ENCODE measurements at regions not wholly inside any gene's neighbourhood (a gene's known extent, or its start where the extent isn't known, plus 50 kb on each side); places are given as distances from the start of the nearest gene placed in this dataset.

DNA sequence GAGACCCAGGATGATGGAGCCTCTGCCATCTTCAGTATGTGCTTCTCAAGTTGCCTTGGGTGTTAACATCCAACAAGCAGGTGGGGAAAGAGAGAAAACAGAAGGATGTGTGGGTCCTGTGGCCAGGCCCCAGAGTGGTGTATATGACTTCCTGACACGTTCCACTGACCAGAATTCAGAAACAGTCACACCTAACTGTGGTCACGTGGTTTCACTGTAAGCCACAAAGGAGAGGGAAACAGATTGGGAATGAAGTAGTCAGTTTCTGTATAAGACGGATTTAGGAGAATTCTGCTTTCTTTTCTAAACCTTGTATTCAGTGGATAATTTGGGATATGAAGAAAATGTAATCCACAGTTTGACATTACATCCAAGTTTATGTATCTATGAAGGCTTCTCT, 454.1 kb upstream of the IL12A start:
- DNase-seq (ENCODE audit: low read depth): no peak

DNA sequence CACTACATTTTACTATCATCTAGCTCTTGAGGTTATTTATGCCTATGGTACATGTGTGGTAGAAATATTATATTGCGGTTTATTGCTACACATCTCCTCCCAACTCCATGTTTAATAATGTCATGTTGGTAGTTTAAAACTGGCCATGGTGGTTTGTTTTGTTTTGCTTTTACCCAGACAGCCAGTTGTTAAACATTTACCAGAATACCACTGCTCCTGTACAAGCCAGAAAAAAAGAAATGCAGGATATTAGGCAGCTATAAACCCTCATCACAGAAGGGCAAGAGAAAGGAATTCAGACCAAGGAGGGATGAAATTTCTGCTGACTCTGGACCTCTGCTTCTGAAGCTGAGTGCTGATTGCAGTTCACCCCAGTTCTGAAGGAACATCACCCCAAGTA, 451.8 kb upstream of the IL12A start:
- no peak for DNase-seq (ENCODE audit: low read depth)

GRCh38 chr3:159538507-159538906, 450.1 kb upstream of the IL12A start:
- no peak for DNase-seq (ENCODE audit: low read depth)

DNA sequence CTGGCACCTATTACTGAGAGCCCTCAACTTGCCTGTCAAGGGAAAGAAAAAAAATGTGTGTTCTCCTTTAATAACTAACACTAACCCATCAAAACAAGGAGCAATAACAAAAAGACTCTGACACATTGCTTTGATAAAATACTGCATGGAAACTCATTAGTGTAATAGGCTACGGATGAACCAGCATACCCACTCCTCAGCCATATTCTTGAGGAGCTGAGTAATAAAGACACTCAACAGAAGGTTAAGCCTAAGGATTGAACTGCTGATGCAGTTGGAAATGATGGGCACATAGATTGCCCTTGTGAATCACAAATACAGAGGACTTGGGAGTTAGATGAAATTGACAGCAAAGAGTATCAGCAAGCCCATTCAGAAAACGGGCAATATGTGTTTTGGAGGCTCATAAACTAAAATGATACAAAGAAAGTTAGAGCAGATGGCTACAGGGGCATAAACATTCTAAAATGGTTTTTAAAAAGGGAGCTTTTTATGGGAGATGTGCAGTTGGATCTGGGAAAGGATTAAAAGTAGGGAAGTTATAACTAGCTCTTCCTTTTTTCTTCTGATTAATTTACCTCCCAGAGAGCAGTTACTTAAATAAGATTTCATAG, 447.6 kb upstream of the IL12A start:
- DNase-seq (ENCODE audit: low read depth): no peak

DNA sequence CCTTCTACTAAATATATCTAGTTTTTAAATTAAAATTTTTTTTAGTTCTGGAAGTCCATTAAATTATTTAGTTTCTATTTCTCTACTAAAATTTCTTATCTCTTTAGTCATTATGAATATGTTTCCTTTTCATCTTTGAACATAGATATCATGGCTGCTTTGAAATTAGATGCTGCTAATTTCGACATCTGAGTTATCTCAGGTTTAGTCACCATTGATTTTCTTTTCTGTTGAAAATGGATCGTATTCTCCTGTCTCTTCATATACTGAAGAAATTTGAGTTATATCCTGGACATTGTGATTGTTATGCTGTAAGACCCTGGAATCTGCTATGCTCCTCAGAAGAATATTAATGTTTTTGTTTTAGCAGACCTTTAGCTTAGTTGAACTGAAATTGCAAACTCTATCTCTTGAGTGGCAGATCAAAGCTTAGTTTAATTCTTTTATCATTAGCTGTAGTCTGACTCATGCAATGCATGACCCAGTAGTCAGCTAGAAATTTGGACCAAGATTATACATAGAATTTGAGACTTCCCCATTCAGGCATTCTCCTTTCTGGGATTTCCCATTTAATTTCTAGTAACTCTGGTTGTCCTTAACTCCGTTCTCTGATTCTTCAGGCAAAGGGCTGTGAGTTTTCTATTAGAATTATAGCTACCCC, 439.8 kb upstream of the IL12A start:
- peak; percentile 49 for DNase-seq (ENCODE audit: low read depth)

DNA sequence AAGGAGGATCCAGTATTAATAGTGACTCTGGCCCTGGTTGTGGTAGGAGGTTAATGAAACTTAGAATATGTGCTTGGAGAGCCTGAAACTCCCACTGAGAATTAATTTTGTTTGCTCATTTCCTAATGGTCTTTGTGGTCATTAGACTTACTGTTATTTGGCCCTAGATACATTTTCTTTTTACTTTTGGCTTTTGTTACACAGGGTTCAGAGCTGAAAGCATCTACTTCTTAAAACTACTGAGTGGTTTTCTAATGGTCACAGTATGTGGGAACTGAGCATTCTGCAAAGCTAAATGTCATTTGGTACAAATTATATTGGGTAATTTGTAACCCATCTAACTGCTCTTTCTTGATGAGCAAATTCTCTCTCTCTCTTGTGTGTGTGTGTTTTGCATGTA, 433.4 kb upstream of the IL12A start:
- no peak for DNase-seq (ENCODE audit: low read depth)

- no peak for DNase-seq (ENCODE audit: low read depth)
These were observed 428.9 kb upstream of the IL12A start for GRCh38 chr3:159559771-159560170.

DNA sequence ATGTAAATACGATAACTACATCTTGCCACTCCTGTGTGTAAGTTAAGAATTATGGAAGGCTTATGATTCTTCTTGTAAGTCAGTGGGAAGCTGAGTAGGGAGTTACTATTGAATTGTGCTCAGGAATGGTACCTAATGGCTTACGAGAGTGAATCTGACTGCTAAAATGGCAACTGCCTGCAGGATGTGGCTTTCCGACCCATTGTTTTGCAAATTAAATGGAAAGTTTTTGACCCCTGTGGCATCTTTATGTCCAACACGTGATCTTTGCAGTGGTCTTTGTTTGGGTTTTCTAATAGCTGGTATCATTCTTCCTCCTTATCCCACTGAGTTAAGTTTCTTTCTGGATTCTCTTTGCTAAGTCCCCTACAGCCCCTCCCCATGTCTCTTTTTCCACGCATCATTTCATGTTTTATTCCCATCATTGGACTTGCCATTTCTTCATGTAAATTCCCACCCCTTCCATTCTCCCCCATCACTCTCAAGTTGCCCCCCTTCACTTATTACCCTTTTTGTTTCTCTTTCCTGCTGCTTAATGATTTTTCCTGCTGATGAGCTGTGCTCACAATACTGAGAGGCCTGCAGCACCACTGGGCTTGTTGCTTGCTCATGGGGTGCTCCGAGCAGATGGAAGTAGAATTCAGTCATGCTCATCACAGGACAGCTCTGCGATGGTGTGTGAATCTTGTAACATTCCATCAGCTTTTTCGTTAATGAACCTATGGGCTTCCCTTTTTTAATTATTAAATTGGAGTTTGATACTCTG, 428.2 kb upstream of the IL12A start:
- DNase-seq (ENCODE audit: low read depth): no peak

DNA sequence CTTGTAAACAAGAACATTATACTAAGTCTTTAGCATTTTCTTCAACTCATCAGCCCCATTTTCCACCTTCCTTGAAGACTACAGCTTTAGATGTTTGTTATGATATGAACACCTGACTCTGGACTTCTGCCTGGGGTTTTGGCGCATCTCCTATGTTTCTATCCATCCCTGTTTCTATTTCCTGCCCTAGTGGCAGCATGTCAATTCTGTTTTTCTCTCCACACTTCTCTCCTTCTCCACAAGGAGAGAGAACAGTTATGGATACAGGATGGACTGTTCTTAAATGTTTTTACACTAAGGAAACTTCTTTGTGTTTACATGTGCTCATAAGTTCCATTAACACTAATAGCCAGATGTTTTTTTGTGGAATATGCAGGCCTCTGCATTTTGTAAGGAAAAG, 423.3 kb upstream of the IL12A start:
- no peak for DNase-seq (ENCODE audit: low read depth)

- DNase-seq (ENCODE audit: low read depth): no peak
These were observed 405.0 kb upstream of the IL12A start for GRCh38 chr3:159583662-159584061.

DNA sequence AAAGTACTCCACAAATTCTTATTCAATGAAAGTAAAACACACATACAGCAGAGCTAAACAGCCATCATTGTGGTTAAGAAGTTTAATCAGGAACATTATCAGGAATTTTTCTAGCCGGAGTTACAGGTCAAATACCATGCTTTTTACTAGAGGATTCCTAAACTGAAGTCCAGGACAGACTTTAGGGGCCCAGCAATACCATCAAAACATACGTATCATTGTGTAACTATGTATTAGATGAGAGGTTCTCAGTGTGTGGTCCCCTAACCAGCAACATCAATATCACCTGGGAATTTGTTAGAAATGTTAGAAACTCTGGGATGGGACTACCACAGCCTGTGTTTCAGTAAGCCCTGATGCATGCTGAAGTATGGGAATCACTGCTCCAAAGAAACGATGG, 404.2 kb upstream of the IL12A start:
- no peak for DNase-seq (ENCODE audit: low read depth)

DNA sequence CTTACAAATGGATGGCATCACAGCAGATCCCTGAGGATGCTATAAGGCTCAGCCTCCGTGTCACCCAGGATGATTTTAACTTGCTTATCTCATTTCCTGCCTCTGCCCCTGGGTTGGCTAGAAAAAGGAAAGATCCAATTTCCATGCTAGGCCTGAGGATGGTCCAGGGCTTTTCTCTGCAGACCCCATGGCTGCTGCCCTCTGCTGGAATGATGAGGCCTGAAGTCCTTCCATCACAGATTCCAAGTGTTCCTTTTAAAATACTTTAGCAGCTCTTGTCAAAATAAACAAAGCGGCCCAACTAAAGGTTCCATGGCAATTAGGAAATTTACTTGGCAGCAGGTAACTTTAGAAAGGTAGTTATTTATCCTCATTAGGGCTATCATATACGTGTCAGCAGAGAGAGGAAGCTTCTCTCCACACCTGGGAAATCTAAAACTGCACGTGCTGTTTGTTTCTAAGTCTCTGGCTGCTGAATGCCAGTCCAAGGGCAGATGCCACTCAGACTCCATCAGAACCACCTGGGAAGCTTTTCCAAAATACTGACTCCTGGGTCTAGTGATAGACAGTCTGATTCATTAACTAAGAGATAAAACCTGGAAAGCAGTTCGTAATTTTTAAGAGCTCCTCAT, 401.9 kb upstream of the IL12A start:
- DNase-seq (ENCODE audit: low read depth): no peak

DNA sequence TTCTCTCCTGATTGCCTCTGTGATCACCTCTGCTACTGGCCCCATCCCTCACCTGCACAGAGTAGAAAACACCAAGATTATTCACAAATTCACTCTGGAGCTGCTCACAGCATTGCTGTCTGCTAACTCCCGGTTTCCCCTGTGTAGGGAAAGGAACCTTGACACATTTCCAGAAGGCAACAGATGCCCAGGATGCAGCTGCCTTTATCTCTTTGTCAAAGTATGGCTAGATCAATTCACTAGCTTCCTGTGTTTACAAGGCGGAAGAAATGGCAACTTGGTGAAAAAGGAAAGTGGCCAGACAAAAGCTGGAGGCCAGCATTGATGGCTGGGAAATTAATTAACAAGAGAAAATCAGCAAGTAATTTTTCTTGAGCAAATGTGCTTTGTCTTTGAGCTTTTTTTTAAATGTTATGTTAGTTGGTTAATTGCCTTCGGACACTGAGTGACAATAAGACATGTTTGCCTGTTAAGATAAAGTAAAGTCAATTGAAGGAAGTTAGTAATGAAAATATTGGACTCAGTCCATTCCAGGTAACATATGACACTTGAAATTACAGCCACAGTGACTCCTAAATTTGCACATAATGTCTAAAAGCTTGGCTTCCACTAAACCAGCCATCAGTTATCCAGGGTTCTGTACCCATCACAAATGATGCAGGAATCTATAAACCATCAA, 394.6 kb upstream of the IL12A start:
- DNase-seq (ENCODE audit: low read depth): no peak

DNA sequence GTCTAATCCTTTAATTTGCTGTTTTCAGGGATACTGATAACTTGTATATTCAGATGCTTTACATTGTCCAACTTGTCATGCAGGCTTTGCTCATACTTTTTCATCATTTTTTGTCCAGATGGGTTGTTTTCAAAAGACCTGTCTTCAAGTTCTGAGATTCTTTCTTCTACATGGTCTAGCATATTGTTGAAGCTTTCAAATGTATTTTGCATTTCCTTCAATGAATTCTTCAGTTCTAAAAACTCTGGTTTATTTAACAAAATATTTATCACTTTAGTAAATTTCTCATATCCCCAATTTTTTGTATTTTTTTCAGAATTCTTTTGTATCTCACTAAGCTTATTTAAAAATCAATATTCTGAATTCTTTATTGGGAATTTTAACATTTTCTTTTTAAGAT, 388.3 kb upstream of the IL12A start:
- DNase-seq (ENCODE audit: low read depth): no peak

DNA sequence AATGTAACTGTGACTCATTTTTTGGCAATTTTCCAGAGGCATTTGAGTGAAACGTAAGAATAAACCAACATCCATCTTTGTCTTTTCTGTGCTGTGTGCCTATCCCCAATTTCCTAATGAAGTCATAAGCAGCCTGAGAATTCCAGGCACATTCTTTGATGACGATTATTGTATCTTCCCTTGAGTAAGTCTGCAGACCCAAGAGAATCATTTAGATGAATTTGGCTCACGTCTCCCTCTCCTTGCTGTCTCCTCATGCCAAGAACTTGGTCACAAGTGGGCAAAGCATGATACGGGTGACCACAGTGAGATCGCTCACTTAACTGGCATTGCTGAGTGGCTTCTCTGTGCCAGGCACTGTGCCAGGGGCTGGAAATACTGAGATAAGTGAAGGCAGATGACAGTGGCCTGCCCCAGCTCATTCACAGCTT, 384.5 kb upstream of the IL12A start:
- DNase-seq (ENCODE audit: low read depth): no peak

- no peak for DNase-seq (ENCODE audit: low read depth)
These were observed 383.5 kb upstream of the IL12A start for GRCh38 chr3:159605101-159605500.

GRCh38 chr3:159605776-159606175, 382.9 kb upstream of the IL12A start:
- DNase-seq (ENCODE audit: low read depth): no peak

- no peak for DNase-seq (ENCODE audit: low read depth)
These were observed 380.8 kb upstream of the IL12A start for GRCh38 chr3:159607856-159608255.

- no peak for DNase-seq (ENCODE audit: low read depth)
These were observed 380.3 kb upstream of the IL12A start for GRCh38 chr3:159608311-159608710.

DNA sequence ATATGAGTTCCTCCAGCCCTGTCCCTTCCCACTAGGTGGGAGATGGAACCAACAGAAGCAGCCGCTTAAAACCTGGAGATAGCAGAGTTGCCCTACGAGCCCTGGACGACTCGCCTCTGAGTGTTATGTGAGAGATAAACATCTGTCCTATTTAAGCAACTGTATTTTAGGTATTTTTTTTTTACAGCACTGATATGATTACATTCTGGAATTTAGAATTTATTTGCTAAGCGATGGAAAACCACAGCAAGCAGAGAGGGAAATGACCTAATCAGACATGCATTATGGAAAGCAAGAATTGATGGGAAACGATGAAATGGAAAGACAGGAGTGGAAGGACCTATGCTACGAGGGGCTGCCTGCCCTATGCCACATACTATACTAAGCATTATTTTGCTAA, 379.0 kb upstream of the IL12A start:
- no peak for DNase-seq (ENCODE audit: low read depth)

DNA sequence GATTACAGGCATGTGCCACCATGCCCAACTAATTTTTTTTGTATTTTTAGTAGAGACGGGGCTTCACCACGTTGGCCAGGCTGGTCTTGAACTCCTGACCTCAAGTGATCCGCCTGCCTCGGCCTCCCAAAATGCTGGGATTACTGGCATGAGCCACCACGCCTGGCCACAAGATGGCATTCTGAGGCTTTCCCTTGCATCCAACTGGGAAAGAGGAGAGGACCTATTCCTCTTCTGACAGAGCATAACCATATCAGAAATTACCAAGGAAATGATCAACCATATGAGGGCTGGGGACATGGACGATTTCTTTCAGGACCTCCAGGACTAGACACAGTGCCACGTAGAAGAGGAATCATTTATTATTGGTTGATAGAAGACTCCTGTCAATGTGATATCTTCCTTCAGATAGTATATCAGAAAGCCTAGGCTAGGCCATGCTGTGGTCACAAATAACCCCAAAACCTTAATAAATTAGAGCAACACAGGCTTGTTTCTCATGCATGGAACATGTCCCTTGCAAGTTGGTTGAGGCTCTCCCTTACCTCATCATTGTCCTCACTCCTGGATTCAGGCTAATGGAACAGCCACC, 372.3 kb upstream of the IL12A start:
- no peak for DNase-seq (ENCODE audit: low read depth)

DNA sequence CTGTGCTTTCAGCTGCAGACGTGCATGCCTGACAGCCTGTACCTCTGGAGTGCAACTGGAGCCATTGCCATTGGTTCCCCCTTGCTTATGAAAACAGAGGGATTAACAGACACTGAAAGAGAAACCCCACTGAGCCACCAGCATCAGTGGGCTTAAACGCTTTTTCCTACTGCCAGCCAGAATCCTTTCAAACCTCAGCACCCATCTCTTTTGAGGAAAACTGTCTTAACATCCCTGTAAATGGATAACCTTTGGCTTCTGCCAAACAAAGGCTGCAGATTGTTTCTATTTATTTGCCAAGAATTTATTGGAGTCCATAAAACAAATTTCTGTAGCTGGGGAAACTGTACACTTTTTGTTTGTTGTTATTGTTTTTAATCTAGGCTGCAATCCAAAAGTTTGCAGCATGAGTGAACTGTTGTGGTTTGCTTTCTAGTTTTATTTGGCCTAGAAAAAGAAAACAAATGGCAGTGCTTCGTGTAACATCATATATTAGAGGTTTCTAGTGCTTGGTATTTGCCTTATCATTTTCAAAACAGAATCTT, 369.2 kb upstream of the IL12A start:
- no peak for DNase-seq (ENCODE audit: low read depth)

Measured in non-pigmented ciliary epithelial cell (primary cell).